ENCODE measurements at regions not wholly inside any gene's neighbourhood (a gene's known extent, or its start where the extent isn't known, plus 50 kb on each side); places are given as distances from the start of the nearest gene placed in this dataset.

GRCh38 chr15:96126859-96127258, 203.6 kb upstream of the NR2F2 start:
- DNase-seq (ENCODE audit: low spot score in 2 of 2): no peak
- Histone ChIP-seq H3K9me3 (no peaks in the 10 kb centered on the region), H3K27me3 (no peaks in the 10 kb centered on the region), H3K36me3 (no peaks in the 10 kb centered on the region), H3K4me1 (no peaks in the 10 kb centered on the region), H3K4me3 (no peak overlapping the region), H3K27ac (no peak overlapping the region)
- WGBS: 89% methylated on average over 5 of the region's 5 CpGs
- TF ChIP-seq EP300 (IDR thresholded peaks at IDR 0.05) (no peak), POLR2A (IDR thresholded peaks at IDR 0.05) (no peak), CTCF (IDR thresholded peaks at IDR 0.05) (no peak), POLR2AphosphoS5 (IDR thresholded peaks at IDR 0.05) (no peak)

- no peak for DNase-seq (ENCODE audit: low spot score in 2 of 2)
- WGBS: 23% methylated on average over 1 of the region's 1 CpG
- H3K27ac ChIP-seq: no peak overlapping the region
- TF ChIP-seq CTCF (IDR thresholded peaks at IDR 0.05): no peak
- TF ChIP-seq EP300 (IDR thresholded peaks at IDR 0.05): no peak
- TF ChIP-seq POLR2A (IDR thresholded peaks at IDR 0.05): no peak
- no peak for TF ChIP-seq POLR2AphosphoS5 (IDR thresholded peaks at IDR 0.05)
- no peaks in the 10 kb centered on the region for H3K36me3 ChIP-seq
- H3K27me3 ChIP-seq: no peaks in the 10 kb centered on the region
- H3K4me1 ChIP-seq: no peaks in the 10 kb centered on the region
- H3K4me3 ChIP-seq: no peak overlapping the region
- H3K9me3 ChIP-seq: no peaks in the 10 kb centered on the region
These were observed 199.8 kb upstream of the NR2F2 start for GRCh38 chr15:96130734-96131133.

GRCh38 chr15:96132126-96132525, 198.4 kb upstream of the NR2F2 start:
- no peak overlapping the region for H3K27ac ChIP-seq
- no peaks in the 10 kb centered on the region for H3K9me3 ChIP-seq
- H3K4me3 ChIP-seq: no peak overlapping the region
- WGBS: 49% methylated on average over 1 of the region's 1 CpG
- TF ChIP-seq POLR2A (IDR thresholded peaks at IDR 0.05): no peak
- TF ChIP-seq POLR2AphosphoS5 (IDR thresholded peaks at IDR 0.05): no peak
- TF ChIP-seq EP300 (IDR thresholded peaks at IDR 0.05): no peak
- TF ChIP-seq CTCF (IDR thresholded peaks at IDR 0.05): no peak
- no peaks in the 10 kb centered on the region for H3K27me3 ChIP-seq
- H3K36me3 ChIP-seq: no peaks in the 10 kb centered on the region
- no peak for DNase-seq (ENCODE audit: low spot score in 2 of 2)
- H3K4me1 ChIP-seq: no peaks in the 10 kb centered on the region

- H3K9me3 ChIP-seq: no peaks in the 10 kb centered on the region
- TF ChIP-seq POLR2AphosphoS5 (IDR thresholded peaks at IDR 0.05) (no peak), EP300 (IDR thresholded peaks at IDR 0.05) (no peak), POLR2A (IDR thresholded peaks at IDR 0.05) (no peak), CTCF (IDR thresholded peaks at IDR 0.05) (no peak)
- H3K27me3 ChIP-seq: no peaks in the 10 kb centered on the region
- no peaks in the 10 kb centered on the region for H3K4me1 ChIP-seq
- H3K27ac ChIP-seq: no peak overlapping the region
- H3K4me3 ChIP-seq: no peak overlapping the region
- 96% methylated on average over 36 of the region's 36 CpGs for WGBS
- no peaks in the 10 kb centered on the region for H3K36me3 ChIP-seq
- no peak for DNase-seq (ENCODE audit: low spot score in 2 of 2)
These were observed 195.1 kb upstream of the NR2F2 start for GRCh38 chr15:96135166-96136093.

- Histone ChIP-seq H3K9me3 (no peaks in the 10 kb centered on the region), H3K4me1 (no peaks in the 10 kb centered on the region)
These were observed 191.5 kb upstream of the NR2F2 start for GRCh38 chr15:96138985-96139384.

More at GRCh38 chr15:96138985-96139384, 191.5 kb upstream of the NR2F2 start:
- Histone ChIP-seq H3K36me3 (no peaks in the 10 kb centered on the region), H3K27me3 (no peaks in the 10 kb centered on the region), H3K27ac (no peak overlapping the region), H3K4me3 (no peak overlapping the region)
- DNase-seq (ENCODE audit: low spot score in 2 of 2): no peak
- TF ChIP-seq CTCF (IDR thresholded peaks at IDR 0.05) (no peak), EP300 (IDR thresholded peaks at IDR 0.05) (no peak), POLR2A (IDR thresholded peaks at IDR 0.05) (no peak), POLR2AphosphoS5 (IDR thresholded peaks at IDR 0.05) (no peak)

Data from suprapubic skin (tissue), 4 donors.